HFFc6 (cell line): ENCODE measurements at regions not wholly inside any gene's neighbourhood (a gene's known extent, or its start where the extent isn't known, plus 50 kb on each side); places are given as distances from the start of the nearest gene placed in this dataset.
"Not testable (repeated sequence)": the region's sequence is repeated elsewhere in the genome, so short reads cannot be mapped to it uniquely, and the experiment has no call there.

Source experiments
- DNase-seq: peaks from one replicate; pipeline ENCODE4 v3.0.0-alpha.2; 2018
- H3K27ac Mint-ChIP-seq: 2 replicates; pipeline ENCODE4 v1.8.0; 2020; ENCODE audit warnings: mild to moderate bottlenecking, mixed read lengths
- H3K27me3 Mint-ChIP-seq: 2 replicates; pipeline ENCODE4 v1.8.0; 2021; ENCODE audit warnings: mild to moderate bottlenecking, moderate library complexity, mixed read lengths; ENCODE audit not compliant: insufficient read depth
- H3K36me3 Mint-ChIP-seq: 2 replicates; pipeline ENCODE4 v1.8.0; 2021; ENCODE audit warnings: low read depth, mixed read lengths
- H3K4me1 Mint-ChIP-seq: 2 replicates; pipeline ENCODE4 v1.8.0; 2020; ENCODE audit warnings: low read depth, mixed read lengths
- H3K4me3 Mint-ChIP-seq: 2 replicates; pipeline ENCODE4 v1.8.0; 2020; ENCODE audit warnings: mild to moderate bottlenecking, moderate library complexity, mixed read lengths
- H3K9me3 Mint-ChIP-seq: 2 replicates; pipeline ENCODE4 v1.8.0; 2020; ENCODE audit warnings: mild to moderate bottlenecking, mixed read lengths
- CTCF ChIP-seq: fragments of 200-600 bp; sonication (generic); IDR thresholded peaks from 2 replicates; pipeline ENCODE4 v1.5.0; 2021; ENCODE audit warnings: antibody characterized with exemption, mild to moderate bottlenecking

DNA sequence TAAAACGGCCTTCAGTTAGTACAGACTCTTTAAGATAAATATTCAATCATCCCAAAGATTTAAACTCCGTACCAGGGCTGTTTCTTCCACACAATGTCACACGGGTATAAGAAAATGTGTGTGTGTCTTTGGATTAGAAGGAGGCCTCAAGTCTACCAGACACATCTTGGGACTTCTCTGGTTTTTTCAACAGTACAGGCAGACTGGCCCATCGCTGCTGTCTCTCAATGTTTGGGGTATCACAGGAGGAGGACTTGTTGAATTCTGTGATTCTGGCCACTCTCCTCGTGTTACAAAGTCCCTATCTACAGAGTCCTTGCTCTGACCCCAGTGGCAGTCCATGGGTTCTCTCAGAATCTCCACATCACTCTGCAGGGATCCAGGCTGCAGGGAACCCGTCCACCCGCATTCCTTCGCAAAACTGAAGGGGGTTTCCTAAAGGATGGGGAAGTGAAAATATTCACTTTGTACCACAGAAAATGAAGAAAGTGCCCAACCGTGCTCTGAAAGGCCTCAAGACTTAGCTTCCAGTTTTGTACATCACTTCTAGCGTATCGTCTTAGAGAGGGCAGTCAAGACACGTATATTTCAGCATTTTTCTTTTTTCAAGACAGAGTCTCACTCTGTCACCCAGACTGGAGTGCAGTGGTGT, 373.2 kb downstream of the NPIPA8 start:
- no peak overlapping the region for H3K27ac Mint-ChIP-seq
- peaks cover 5% of the 10 kb centered on the region for H3K27me3 Mint-ChIP-seq
- peaks cover 16% of the 10 kb centered on the region for H3K9me3 Mint-ChIP-seq
- no peak overlapping the region for H3K4me3 Mint-ChIP-seq
- no peaks in the 10 kb centered on the region for H3K4me1 Mint-ChIP-seq
- no peak for DNase-seq
- no peak for TF ChIP-seq CTCF
- no peaks in the 10 kb centered on the region for H3K36me3 Mint-ChIP-seq

GRCh38 chr16:17962726-17963125, 373.8 kb downstream of the NPIPA8 start:
- Mint-ChIP-seq H3K4me1 (no peaks in the 10 kb centered on the region), H3K27ac (no peak overlapping the region), H3K36me3 (no peaks in the 10 kb centered on the region), H3K27me3 (peaks cover 5% of the 10 kb centered on the region), H3K9me3 (peaks cover 16% of the 10 kb centered on the region), H3K4me3 (no peak overlapping the region)
- no peak for TF ChIP-seq CTCF
- no peak for DNase-seq

- H3K9me3 Mint-ChIP-seq, result peaks cover 16% of the 10 kb centered on the region
- H3K27ac Mint-ChIP-seq, DNase-seq, H3K4me1 Mint-ChIP-seq, H3K27me3 Mint-ChIP-seq, H3K36me3 Mint-ChIP-seq, H3K4me3 Mint-ChIP-seq: not testable (repeated sequence)
These were observed 374.7 kb downstream of the NPIPA8 start for GRCh38 chr16:17961822-17962221.

DNA sequence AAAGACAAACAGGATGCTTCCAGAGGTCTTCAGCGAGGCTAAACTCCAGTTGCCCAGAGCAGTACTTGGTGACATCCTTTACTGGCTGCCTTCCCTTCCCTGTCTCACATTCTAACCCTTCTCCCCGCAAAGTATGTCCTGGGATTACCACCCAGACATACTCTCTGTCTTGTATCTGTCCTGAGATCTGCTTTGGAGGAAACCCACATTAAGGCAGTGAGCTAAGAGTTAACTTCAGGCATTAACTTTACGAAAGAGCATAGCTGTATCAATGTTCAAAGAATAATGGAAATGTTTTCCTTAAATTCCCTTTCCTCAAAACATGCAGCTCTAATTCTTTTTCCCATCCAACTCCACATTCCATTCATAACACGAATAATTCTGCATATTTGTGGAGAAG, 385.2 kb downstream of the NPIPA8 start:
- Mint-ChIP-seq H3K27ac (peak overlapping the region; percentile 16; the same call in 1 of the 2 replicates), H3K9me3 (no peaks in the 10 kb centered on the region), H3K36me3 (no peaks in the 10 kb centered on the region), H3K4me3 (no peak overlapping the region), H3K27me3 (peaks cover 2% of the 10 kb centered on the region), H3K4me1 (peaks cover 11% of the 10 kb centered on the region)
- peak; percentile 6 for DNase-seq
- TF ChIP-seq CTCF, result no peak

DNA sequence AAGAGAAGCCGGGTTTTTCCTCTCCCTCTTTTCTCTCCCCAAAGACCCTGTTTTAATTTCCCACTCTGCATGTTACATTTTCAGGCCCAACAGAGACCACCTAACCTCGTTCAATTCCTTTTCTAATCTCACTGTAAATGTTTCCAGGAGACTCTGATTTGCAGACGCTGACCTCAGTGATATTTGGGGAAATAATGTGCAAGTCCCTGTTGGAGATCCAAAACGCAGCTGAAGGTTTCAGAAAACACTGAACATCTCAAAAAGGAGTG, 386.6 kb downstream of the NPIPA8 start:
- no peaks in the 10 kb centered on the region for H3K9me3 Mint-ChIP-seq
- H3K4me3 Mint-ChIP-seq, result no peak overlapping the region
- TF ChIP-seq CTCF, result no peak
- H3K4me1 Mint-ChIP-seq, result peaks cover 11% of the 10 kb centered on the region
- no peak overlapping the region for H3K27ac Mint-ChIP-seq
- H3K27me3 Mint-ChIP-seq, result no peaks in the 10 kb centered on the region; the same call in none of the 2 replicates
- no peaks in the 10 kb centered on the region for H3K36me3 Mint-ChIP-seq
- no peak for DNase-seq

DNA sequence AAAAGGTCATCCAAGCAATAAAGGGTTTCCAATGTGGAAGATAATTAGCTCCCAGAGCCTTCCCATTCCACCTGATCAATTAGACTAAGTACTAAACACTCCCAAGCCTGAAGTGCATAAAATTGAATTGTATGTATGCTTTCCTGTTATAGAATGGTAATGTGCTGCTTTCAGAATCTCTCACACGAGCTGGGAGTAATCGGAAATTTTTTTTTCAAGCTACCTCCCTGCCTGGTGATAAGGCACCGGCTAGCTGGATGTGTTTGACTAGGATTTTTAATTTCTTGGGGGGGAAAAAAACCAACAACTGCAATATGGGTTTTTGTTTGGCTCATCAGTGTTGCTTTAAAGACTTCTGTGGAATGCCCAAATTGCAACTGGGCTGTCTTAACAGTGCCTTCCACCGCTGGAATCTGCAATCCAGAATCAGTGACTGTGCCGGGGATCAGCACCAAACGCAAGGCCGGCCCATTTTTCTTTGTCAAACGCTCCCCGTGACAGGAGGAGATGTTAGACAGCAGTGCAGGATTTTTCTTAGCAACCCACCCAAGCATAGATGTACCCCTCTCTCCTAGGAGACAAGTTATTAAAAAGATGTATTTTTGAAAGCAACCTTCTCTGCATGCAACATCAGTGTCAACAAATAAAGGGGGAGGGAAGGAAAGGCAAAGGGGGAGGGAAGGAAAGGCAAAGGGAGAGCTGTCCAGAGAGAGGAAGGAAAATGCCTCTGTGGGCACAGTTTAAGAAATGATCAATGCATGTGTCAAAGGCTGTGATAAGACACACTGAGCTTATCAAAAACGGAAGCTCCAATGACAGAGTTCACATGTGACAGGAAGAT, 387.2 kb downstream of the NPIPA8 start:
- Mint-ChIP-seq H3K9me3 (no peaks in the 10 kb centered on the region), H3K27ac (no peak overlapping the region), H3K27me3 (no peaks in the 10 kb centered on the region; the same call in none of the 2 replicates), H3K4me1 (peaks cover 11% of the 10 kb centered on the region), H3K4me3 (no peak overlapping the region), H3K36me3 (no peaks in the 10 kb centered on the region)
- no peak for DNase-seq
- no peak for TF ChIP-seq CTCF
